Mammary epithelial cell (primary cell): ENCODE measurements at regions not wholly inside any gene's neighbourhood (a gene's known extent, or its start where the extent isn't known, plus 50 kb on each side); places are given as distances from the start of the nearest gene placed in this dataset.

Experiments
- EZH2 ChIP-seq: IDR thresholded peaks from 2 replicates; pipeline ENCODE4 v1.6.1; 2012; ENCODE audit warnings: low read length, inconsistent platforms, borderline replicate concordance
- TF ChIP-seq, protein P1 (sequence below), 2 donors: IDR thresholded peaks in 1 of 2; conservative IDR thresholded peaks in 1 of 2; 2 replicates each; pipeline ENCODE4 v1.5.1; 2011 to 2012; ENCODE audit warnings: inconsistent platforms in 2 of 2, low read length in 2 of 2, mild to moderate bottlenecking in 2 of 2, control low read depth in 1 of 2, low read depth in 1 of 2; ENCODE audit not compliant: insufficient read depth in 1 of 2; ENCODE audit errors: extremely low read depth in 1 of 2

GRCh38 chr10:123523833-123524232 is 142.3 kb upstream of the GPR26 start:
- TF ChIP-seq, protein P1, sequence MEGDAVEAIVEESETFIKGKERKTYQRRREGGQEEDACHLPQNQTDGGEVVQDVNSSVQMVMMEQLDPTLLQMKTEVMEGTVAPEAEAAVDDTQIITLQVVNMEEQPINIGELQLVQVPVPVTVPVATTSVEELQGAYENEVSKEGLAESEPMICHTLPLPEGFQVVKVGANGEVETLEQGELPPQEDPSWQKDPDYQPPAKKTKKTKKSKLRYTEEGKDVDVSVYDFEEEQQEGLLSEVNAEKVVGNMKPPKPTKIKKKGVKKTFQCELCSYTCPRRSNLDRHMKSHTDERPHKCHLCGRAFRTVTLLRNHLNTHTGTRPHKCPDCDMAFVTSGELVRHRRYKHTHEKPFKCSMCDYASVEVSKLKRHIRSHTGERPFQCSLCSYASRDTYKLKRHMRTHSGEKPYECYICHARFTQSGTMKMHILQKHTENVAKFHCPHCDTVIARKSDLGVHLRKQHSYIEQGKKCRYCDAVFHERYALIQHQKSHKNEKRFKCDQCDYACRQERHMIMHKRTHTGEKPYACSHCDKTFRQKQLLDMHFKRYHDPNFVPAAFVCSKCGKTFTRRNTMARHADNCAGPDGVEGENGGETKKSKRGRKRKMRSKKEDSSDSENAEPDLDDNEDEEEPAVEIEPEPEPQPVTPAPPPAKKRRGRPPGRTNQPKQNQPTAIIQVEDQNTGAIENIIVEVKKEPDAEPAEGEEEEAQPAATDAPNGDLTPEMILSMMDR (conservative IDR thresholded peaks at IDR 0.05 in 1 of 2, IDR thresholded peaks at IDR 0.05 in 1 of 2; ENCODE audit: extremely low read depth in 1 of 2, insufficient read depth in 1 of 2, low read depth in 1 of 2, low read length in 2 of 2) = no peak
- TF ChIP-seq EZH2 = no peak
